Lower leg skin (tissue), 3 donors: ENCODE measurements at regions not wholly inside any gene's neighbourhood (a gene's known extent, or its start where the extent isn't known, plus 50 kb on each side); places are given as distances from the start of the nearest gene placed in this dataset.

Experiments used
- CTCF ChIP-seq, 3 donors: fragments of 450-650 bp; IDR thresholded peaks; one replicate each; pipeline ENCODE4 v1.5.1; 2016; ENCODE audit warnings: antibody characterized with exemption in 3 of 3, mild to moderate bottlenecking in 3 of 3, moderate library complexity in 2 of 3
- POLR2A ChIP-seq, 2 donors: fragments of 450-650 bp; IDR thresholded peaks; one replicate each; pipeline ENCODE4 v1.6.1; 2016 to 2017; ENCODE audit warnings: antibody characterized with exemption in 2 of 2, mild to moderate bottlenecking in 1 of 2, moderate library complexity in 1 of 2

DNA sequence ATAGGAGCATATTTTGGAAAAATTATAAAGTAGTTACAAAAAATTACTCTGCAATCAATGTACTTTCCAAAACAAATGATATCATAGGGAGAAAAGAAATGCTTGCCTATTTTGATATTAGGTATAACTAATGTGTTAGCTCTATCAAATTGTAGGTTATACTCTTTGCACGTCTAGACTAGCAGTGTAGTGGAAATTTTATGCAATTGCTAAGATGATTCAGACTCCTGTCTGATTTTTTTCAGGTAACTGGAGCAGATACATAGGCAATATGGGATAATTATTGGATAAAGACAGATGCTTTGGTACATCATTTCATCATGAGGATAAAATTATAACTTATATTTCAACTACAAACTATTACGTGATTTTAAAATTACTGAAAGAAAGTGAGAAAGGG is 918.3 kb downstream of the EPHA4 start:
- TF ChIP-seq POLR2A (IDR thresholded peaks at IDR 0.05) (no peak), CTCF (IDR thresholded peaks at IDR 0.05) (no peak)
